Right lobe of liver (tissue), 6 donors: ENCODE measurements at regions not wholly inside any gene's neighbourhood (a gene's known extent, or its start where the extent isn't known, plus 50 kb on each side); places are given as distances from the start of the nearest gene placed in this dataset.

Experiments used
- ATAC-seq, 4 donors: fragments of 200-7000 bp; cut with Tn5 transposase; one replicate each; pipeline ENCODE4 v1.9.1; 2020; ENCODE audit warnings: mild to moderate bottlenecking in 4 of 4, moderate library complexity in 4 of 4
- DNase-seq, 3 donors: peaks; one replicate each; pipeline ENCODE4 v3.0.0-alpha.2; 2020
- H3K27ac ChIP-seq, 3 donors: fragments of 200-600 bp; one replicate each; pipeline ENCODE4 v1.8.0; 2022
- H3K27me3 ChIP-seq, 2 donors: fragments of 200-600 bp; one replicate each; pipeline ENCODE4 v1.8.0; 2022
- H3K36me3 ChIP-seq, 4 donors: fragments of 200-600 bp; sonication (generic) in 1 of 4; one replicate each; pipeline versions ENCODE4 v1.5.1 to v1.8.0; 2017 to 2022; ENCODE audit warnings: control low read depth in 1 of 4
- H3K4me1 ChIP-seq, 4 donors: fragments of 200-600 bp; sonication (generic) in 1 of 4; one replicate each; pipeline versions ENCODE4 v1.5.1 to v1.8.0; 2017 to 2022; ENCODE audit warnings: control low read depth in 1 of 4
- H3K4me3 ChIP-seq, 3 donors: fragments of 200-600 bp; one replicate each; pipeline ENCODE4 v1.8.0; 2022
- H3K9me3 ChIP-seq, 4 donors: fragments of 200-600 bp; sonication (generic) in 1 of 4; one replicate each; pipeline versions ENCODE4 v1.5.1 to v1.8.0; 2017 to 2022; ENCODE audit warnings: control low read depth in 1 of 4
- CTCF ChIP-seq, 4 donors: fragments of 200-600 bp in 3 of 4; fragments of 450-650 bp in 1 of 4; IDR thresholded peaks; one replicate each; pipeline versions ENCODE4 v1.5.1 to v1.8.0; 2016 to 2022; ENCODE audit warnings: antibody characterized with exemption in 4 of 4, mild to moderate bottlenecking in 2 of 4
- POLR2A ChIP-seq: fragments of 450-650 bp; IDR thresholded peaks from one replicate; pipeline ENCODE4 v1.6.1; 2017; ENCODE audit warnings: antibody characterized with exemption, mild to moderate bottlenecking
- WGBS: methylation state at CpG from one replicate; pipeline ENCODE4 v1.1.6; 2018; ENCODE audit warnings: low coverage, low lambda C conversion rate; ENCODE audit not compliant: insufficient coverage; ENCODE audit errors: missing lambda C conversion rate; 5-methylcytosine and 5-hydroxymethylcytosine counted together
- intact Hi-C, 2 donors: fragments of 100-400 bp; cut with DNase I; formaldehyde crosslinking; loops; one replicate each; pipeline versions ENCODE4 v1.11.2 to v1.14.1; 2022
- small RNA-seq, 2 experiments: library from RNA; depleted of rRNA; stranded (forward); fragments of <200 nt; gene quantifications; one replicate each; pipeline ENCODE3, GENCODE V24; 2016
- donor health status: DM: no; HTN: yes; CAD: no.
- donor health status: DM: no; HTN: no; CAD: no.
- donor health status: DM: no; HTN: no; CAD: no.
- donor health status: DM: no; HTN: yes; CAD: no.
- donor health status: DM: no; HTN: yes; CAD: no.

- Histone ChIP-seq H3K9me3 (no peaks in the 10 kb centered on the region), H3K27me3 (no peaks in the 10 kb centered on the region), H3K36me3 (no peaks in the 10 kb centered on the region), H3K27ac (no peak overlapping the region), H3K4me3 (no peak overlapping the region), H3K4me1 (no peaks in the 10 kb centered on the region)
- DNase-seq (no peak), ATAC-seq (no peak)
- WGBS = 95% methylated on average over 5 of the region's 7 CpGs
- intact Hi-C loops = no loop called here
- TF ChIP-seq POLR2A (no peak), CTCF (IDR thresholded peaks at IDR 0.05) (no peak)
Measured at GRCh38 chr10:32110790-32111189, 54.6 kb upstream of the KIF5B start.

GRCh38 chr10:32109603-32110002 is 53.4 kb upstream of the KIF5B start:
- TF ChIP-seq CTCF (IDR thresholded peaks at IDR 0.05) (no peak), POLR2A (no peak)
- Histone ChIP-seq H3K36me3 (no peaks in the 10 kb centered on the region), H3K27ac (no peak overlapping the region), H3K4me3 (no peak overlapping the region), H3K27me3 (no peaks in the 10 kb centered on the region), H3K4me1 (peaks cover 0 to 10% (median 0%) of the 10 kb centered on the region in 4 donors), H3K9me3 (no peaks in the 10 kb centered on the region)
- no peak for ATAC-seq
- intact Hi-C loops = no loop called here
- no peak for DNase-seq
- 98% methylated on average over 10 of the region's 24 CpGs for WGBS

Small RNAs in the stretch of these regions (small RNA-seq; reads per million reads assigned to genes)
- gene AL161932.1 = 0 reads per million in 2 experiments
- 0 reads per million in 2 experiments for gene RNU7-22P
